ENCODE measurements at regions not wholly inside any gene's neighbourhood (a gene's known extent, or its start where the extent isn't known, plus 50 kb on each side); places are given as distances from the start of the nearest gene placed in this dataset.

- no peak for TF ChIP-seq CTCF (IDR thresholded peaks at IDR 0.05; ENCODE audit: borderline replicate concordance, extremely low read depth, low read length, poor library complexity, severe bottlenecking)
- no peak for TF ChIP-seq EZH2 (IDR thresholded peaks at IDR 0.05; ENCODE audit: borderline replicate concordance, low read depth, low read length, severe bottlenecking)
Measured at GRCh38 chr11:71307811-71308645, 55.7 kb upstream of the SHANK2 start.
